Upper lobe of right lung (tissue), 1 donor: ENCODE measurements at regions not wholly inside any gene's neighbourhood (a gene's known extent, or its start where the extent isn't known, plus 50 kb on each side); places are given as distances from the start of the nearest gene placed in this dataset.

Experiments
- ATAC-seq: fragments of 200-7000 bp; cut with Tn5 transposase; one replicate; pipeline ENCODE4 v1.9.1; 2020; ENCODE audit warnings: mild to moderate bottlenecking, moderate library complexity
- DNase-seq: peaks from one replicate; pipeline ENCODE4 v3.0.0-alpha.2; 2020
- H3K27ac ChIP-seq: fragments of 200-600 bp; one replicate; pipeline ENCODE4 v1.8.0; 2022
- H3K27me3 ChIP-seq: fragments of 200-600 bp; one replicate; pipeline ENCODE4 v1.8.0; 2022; ENCODE audit warnings: mild to moderate bottlenecking
- H3K36me3 ChIP-seq: fragments of 200-600 bp; one replicate; pipeline ENCODE4 v1.8.0; 2022
- H3K4me1 ChIP-seq: fragments of 200-600 bp; one replicate; pipeline ENCODE4 v1.8.0; 2022
- H3K4me3 ChIP-seq: fragments of 200-600 bp; one replicate; pipeline ENCODE4 v1.8.0; 2022; ENCODE audit warnings: mild to moderate bottlenecking
- H3K9me3 ChIP-seq: fragments of 200-600 bp; one replicate; pipeline ENCODE4 v1.8.0; 2022
- intact Hi-C: fragments of 100-400 bp; cut with DNase I; formaldehyde crosslinking; loops from one replicate; pipeline ENCODE4 v1.11.0; 2022
- TF ChIP-seq, protein P1 (sequence below): fragments of 200-600 bp; IDR thresholded peaks from one replicate; pipeline ENCODE4 v1.8.0; 2022; ENCODE audit warnings: antibody characterized with exemption
- donor health status: DM: no; HTN: yes; CAD: no; lungs with severe emphysema.

DNA sequence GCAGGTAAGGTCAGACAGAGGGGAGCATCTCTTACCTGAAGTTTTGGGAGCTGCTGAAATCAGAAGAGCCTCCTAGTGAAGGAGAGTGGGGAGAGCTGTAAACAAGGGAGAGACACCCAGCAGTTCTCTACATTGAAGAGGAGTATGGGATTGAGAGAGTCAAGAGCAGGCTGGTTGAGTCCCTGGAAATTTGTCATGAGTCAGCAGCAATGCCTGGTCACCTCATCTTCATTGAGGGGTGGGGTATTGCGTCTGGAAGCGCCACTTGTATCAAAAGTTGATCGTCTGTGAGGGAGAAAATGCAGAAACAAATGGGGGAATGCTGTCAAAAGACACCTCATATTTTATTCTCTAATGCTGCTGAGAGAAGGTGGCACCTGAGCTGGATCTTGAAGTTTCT is 256.6 kb upstream of the CFAP20DC start:
- intact Hi-C loops, result no loop called here
- no peaks in the 10 kb centered on the region for H3K36me3 ChIP-seq
- DNase-seq, result no peak
- H3K9me3 ChIP-seq, result no peaks in the 10 kb centered on the region
- no peak overlapping the region for H3K27ac ChIP-seq
- TF ChIP-seq, protein P1, sequence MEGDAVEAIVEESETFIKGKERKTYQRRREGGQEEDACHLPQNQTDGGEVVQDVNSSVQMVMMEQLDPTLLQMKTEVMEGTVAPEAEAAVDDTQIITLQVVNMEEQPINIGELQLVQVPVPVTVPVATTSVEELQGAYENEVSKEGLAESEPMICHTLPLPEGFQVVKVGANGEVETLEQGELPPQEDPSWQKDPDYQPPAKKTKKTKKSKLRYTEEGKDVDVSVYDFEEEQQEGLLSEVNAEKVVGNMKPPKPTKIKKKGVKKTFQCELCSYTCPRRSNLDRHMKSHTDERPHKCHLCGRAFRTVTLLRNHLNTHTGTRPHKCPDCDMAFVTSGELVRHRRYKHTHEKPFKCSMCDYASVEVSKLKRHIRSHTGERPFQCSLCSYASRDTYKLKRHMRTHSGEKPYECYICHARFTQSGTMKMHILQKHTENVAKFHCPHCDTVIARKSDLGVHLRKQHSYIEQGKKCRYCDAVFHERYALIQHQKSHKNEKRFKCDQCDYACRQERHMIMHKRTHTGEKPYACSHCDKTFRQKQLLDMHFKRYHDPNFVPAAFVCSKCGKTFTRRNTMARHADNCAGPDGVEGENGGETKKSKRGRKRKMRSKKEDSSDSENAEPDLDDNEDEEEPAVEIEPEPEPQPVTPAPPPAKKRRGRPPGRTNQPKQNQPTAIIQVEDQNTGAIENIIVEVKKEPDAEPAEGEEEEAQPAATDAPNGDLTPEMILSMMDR, result no peak
- H3K4me3 ChIP-seq, result no peak overlapping the region
- no peak for ATAC-seq
- H3K27me3 ChIP-seq, result no peaks in the 10 kb centered on the region
- no peaks in the 10 kb centered on the region for H3K4me1 ChIP-seq

DNA sequence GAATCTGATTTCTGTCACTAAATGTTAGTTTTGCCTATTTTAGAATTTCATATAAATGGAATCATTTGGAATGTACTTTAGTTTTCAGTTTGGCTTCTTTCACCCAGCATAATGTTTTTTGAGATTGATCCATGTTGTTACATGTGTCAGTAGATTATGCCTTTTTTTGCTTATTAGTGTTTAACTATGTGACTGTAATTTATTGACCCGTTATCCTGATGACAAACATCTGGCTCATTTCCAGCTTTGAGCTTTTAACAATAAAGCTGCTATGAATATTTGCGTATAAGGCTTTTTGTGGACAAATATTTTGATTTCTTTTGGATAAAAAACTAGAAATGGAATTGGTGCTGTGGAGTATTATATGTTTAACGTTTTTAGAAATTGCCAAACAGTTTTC is 254.5 kb upstream of the CFAP20DC start:
- no peaks in the 10 kb centered on the region for H3K4me1 ChIP-seq
- no peak overlapping the region for H3K27ac ChIP-seq
- no peaks in the 10 kb centered on the region for H3K36me3 ChIP-seq
- ATAC-seq (no peak), DNase-seq (no peak)
- no peak overlapping the region for H3K4me3 ChIP-seq
- TF ChIP-seq, protein P1, result no peak
- intact Hi-C loops, result no loop called here
- H3K27me3 ChIP-seq, result no peaks in the 10 kb centered on the region
- no peaks in the 10 kb centered on the region for H3K9me3 ChIP-seq

DNA sequence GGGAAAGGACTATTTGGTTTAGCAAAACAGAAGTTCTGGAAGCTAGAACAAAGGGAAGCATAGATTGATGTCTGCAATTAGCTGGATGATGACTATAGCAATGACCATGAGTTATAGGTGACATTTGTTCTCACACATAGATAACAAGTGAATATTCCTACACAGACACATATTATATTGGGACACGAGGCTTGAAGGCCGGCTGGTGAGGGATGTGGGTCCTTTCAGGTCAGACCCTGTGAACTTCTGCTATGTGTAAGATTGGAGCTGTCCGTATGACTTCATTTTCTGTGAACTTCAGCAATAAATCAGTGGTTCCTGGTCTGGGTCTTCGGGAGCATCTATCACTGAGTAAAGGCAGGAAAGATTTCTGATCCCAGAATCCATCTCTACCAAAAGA is 253.6 kb upstream of the CFAP20DC start:
- Histone ChIP-seq H3K4me1 (no peaks in the 10 kb centered on the region), H3K9me3 (no peaks in the 10 kb centered on the region), H3K4me3 (no peak overlapping the region), H3K36me3 (no peaks in the 10 kb centered on the region), H3K27ac (no peak overlapping the region), H3K27me3 (no peaks in the 10 kb centered on the region)
- intact Hi-C loops, result no loop called here
- TF ChIP-seq, protein P1, result no peak
- ATAC-seq, result no peak
- DNase-seq, result no peak

DNA sequence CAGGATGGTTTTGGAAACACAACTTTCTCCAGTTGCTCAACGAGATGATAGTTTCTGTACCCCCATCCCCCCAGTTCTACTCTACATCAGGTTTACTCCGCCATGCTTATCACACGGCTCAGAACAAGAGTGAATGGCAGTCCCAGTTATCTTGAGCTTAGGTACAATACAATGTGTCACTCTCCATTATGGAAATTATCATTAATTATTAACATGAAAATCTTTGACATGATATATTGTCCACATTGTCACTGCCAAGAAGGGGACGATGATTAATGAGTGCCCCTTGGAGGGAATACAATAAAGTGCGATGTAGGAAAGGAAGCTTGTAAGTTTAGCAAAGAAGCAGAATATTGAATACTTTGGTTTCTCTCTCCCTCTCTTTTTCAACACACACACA is 252.6 kb upstream of the CFAP20DC start:
- no peak for DNase-seq
- Histone ChIP-seq H3K27ac (no peak overlapping the region), H3K27me3 (no peaks in the 10 kb centered on the region), H3K4me1 (no peaks in the 10 kb centered on the region), H3K4me3 (no peak overlapping the region), H3K36me3 (no peaks in the 10 kb centered on the region), H3K9me3 (no peaks in the 10 kb centered on the region)
- intact Hi-C loops, result no loop called here
- TF ChIP-seq, protein P1, result no peak
- ATAC-seq, result no peak

DNA sequence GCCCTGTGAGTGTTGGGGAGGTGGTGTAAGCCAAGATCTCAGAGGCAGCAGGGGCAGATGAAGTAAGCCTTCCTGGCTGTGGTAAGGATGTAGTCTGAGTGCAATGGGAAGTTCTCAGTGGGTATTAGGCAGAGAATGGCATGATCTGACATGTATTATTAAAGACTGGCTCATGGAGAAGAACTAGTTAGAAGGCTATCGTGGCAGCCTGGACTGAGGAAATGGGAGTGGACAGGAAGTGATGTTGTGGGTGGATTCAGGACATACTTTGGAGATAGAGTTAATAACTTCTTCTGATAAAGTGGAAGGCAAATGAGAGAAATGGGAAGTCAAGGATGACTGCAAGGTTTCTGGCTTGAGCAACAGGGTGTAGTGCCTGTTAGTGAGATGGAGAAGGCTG is 250.9 kb upstream of the CFAP20DC start:
- Histone ChIP-seq H3K27ac (no peak overlapping the region), H3K36me3 (no peaks in the 10 kb centered on the region), H3K4me3 (no peak overlapping the region), H3K4me1 (no peaks in the 10 kb centered on the region), H3K9me3 (no peaks in the 10 kb centered on the region), H3K27me3 (no peaks in the 10 kb centered on the region)
- TF ChIP-seq, protein P1, result no peak
- no peak for DNase-seq
- intact Hi-C loops, result no loop called here
- ATAC-seq, result peak; percentile 91

DNA sequence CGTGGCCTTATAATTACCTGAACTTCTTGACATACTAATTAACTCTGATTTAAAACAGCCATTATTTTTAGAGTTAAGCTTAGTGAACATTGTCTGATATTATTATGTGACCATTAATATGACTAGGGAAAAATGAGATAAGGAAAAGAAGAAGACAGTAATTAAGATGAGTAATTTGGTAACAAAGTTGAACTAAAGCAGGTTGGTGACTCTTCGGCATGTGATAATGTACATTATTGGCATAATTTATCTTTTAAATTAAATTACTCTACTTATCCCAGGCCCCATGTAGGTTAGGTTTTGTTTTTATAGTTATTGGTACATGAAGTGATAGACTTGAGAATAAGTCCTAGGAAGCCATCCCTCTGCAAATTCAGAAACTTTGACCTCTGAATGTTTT is 249.7 kb upstream of the CFAP20DC start:
- Histone ChIP-seq H3K27ac (no peak overlapping the region), H3K9me3 (no peaks in the 10 kb centered on the region), H3K36me3 (no peaks in the 10 kb centered on the region), H3K4me1 (no peaks in the 10 kb centered on the region), H3K4me3 (no peak overlapping the region), H3K27me3 (no peaks in the 10 kb centered on the region)
- ATAC-seq (no peak), DNase-seq (no peak)
- intact Hi-C loops, result no loop called here
- TF ChIP-seq, protein P1, result no peak
